ENCODE measurements at regions not wholly inside any gene's neighbourhood (a gene's known extent, or its start where the extent isn't known, plus 50 kb on each side); places are given as distances from the start of the nearest gene placed in this dataset.
A peak's percentile ranks its signal among the peaks of the same experiment; 100 is the strongest.
"Not testable (repeated sequence)": the region's sequence is repeated elsewhere in the genome, so short reads cannot be mapped to it uniquely, and the experiment has no call there.

DNA sequence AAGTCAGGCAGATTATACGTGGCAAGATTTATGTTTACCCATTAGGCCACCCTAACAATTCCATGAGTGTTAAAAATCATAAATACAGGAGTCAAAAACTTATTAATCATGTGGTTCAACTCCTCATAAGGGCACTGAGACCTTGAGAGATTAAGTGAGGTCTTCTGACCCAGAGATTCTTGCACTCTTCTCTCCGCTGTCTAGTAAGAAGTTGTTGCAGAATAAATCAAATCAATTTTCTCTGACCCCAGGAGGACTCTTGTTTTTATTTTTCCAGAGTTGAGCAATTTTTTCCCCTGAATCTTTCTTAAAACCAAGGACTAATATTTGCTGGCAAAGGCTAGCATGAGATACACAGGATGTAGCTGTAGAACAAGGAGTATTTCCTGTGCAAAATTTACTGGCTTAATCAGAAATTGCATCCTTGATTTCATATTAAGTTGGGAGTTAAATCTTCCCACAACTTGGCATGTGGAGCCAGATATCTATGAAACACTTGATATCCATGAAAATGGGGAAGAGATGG lies 90.9 kb upstream of the PTHLH start:
- no peak for DNase-seq

GRCh38 chr12:28065374-28065773 lies 92.8 kb upstream of the PTHLH start:
- DNase-seq = peak; percentile 70

DNA sequence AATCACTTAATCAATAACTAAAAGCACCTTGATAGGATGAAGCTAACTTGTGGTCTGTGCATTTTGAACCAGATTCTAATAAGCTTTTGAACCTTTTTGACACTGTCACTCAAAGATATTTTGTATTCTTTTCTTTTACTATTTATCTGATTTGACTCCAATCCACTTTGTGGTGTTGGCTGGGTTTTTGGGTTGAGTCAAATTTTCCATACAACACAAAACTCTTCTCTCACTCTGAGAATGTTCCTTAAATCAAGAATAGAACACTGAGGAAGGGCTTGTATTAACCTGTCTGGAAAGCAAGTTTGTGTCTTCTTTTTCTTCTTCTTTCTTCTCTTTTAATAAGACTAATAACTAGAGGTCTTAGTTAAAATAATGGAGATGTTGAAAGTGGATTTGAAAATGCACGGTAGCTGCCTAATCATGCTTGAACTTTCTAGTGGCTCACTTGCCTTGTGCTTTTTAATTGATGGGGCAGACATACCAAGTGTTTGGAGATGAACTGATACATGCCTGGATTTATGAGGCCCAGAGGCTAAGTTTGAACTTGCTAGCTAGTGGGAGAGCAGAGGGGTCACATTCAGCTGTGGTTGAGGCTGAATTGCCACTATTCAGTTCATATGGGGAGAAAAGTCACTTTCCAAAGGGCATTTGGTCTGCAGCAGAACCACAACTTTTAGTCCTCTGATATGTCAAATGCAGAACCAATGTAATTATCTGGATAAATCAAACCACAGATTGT lies 93.5 kb upstream of the PTHLH start:
- peak; percentile 60 for DNase-seq

GRCh38 chr12:28066879-28067278 lies 94.3 kb upstream of the PTHLH start:
- DNase-seq = no peak

DNA sequence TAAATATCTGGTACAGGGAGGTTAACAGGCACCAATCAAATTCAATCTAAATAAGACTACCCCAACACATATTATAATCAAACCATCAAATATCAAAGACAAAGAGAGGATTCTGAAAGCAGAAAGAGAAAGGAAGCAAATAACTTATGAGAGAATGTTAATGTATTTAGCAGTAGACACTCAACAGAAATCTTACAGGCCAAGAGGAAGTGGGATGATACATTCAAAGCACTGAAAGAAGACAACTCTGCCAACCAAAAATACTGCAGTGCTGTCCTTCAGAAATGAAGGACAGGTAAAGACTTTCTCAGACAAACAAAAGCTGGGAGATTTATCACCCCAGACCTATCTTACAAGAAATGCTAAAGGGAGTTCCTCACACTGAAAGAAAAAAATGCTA lies 95.9 kb upstream of the PTHLH start:
- DNase-seq = no peak

- peak; percentile 50 for DNase-seq
Observed at GRCh38 chr12:28079539-28079938, 107.0 kb upstream of the PTHLH start.

- no peak for DNase-seq
Observed at GRCh38 chr12:28082096-28082495, 108.2 kb upstream of the CCDC91 start.

DNA sequence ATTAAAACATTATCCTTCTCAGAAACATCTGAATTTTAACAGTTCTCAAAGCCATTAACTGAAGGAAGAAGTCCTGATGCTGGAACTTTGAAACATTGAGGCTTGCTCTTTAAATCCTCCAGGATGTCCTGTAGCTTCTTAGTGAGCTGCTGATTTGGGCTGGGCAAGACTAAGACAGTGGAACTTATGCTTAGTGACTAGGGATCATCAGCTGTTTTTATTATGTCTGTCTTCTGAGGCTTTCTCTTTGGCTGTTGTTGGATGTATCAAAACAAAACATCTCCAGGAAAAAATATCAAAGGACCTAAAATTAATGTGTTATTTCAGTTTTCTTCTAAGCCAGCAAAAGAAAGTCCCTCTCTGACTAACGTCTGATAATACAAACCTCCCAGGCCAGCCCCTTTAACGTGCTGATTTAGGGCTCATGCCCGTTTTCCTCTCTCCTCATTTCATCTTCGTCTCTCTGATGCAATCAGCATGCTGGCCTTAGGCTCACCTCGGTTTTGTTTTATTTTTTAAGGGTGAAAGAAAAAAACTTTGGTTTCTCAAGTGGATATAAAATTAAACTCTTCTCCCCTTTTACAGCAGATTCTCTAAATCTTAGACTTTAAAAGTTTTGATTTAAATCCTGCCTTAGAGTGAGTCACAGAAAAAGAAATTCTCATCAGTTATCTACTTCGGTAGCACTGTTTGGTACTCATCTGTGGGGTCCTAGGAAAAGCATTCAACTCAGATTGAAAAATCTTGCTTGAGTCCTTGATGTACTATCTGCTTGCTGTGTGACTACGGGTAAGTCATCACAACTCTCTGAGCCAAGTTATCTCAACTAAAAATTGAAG lies 106.2 kb upstream of the CCDC91 start:
- no peak for DNase-seq

- DNase-seq = peak; percentile 38
Observed at GRCh38 chr12:28086521-28087155, 103.6 kb upstream of the CCDC91 start.

DNA sequence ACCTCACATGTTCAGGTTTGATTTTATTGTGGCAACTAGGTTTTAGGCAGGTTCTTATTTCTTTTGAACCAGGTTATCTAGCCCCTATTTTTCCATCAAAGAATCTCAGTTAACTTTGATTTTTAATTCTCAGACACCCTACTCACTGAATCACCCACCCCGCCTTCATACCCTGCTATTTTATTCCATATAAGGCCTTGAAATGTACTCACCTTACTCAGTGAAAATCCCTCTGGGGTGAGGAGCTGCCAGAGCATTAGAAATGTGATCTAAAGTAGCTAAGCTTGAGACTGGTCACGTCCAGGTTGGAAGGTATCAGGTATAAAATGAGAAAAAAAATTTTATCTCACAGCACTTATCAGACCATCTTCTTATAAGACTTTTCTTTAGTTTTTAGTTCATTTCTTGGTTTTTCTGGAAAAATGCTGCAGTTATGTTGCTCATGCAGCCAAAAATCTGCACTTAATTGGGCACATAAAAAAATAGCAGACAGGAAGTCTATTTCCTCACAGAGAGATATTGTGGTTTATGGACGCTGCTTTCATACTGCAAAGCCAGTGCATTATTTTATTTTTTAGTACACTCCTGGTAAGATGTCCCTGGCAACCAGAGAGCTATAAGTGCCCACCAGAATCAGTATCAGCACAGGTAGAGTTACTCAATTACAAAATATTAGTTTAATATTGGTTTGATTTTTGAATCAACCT lies 101.5 kb upstream of the CCDC91 start:
- no peak for DNase-seq

- no peak for DNase-seq
Observed at GRCh38 chr12:28089338-28089737, 100.9 kb upstream of the CCDC91 start.

- no peak for DNase-seq
Observed at GRCh38 chr12:28090835-28091234, 99.4 kb upstream of the CCDC91 start.

DNA sequence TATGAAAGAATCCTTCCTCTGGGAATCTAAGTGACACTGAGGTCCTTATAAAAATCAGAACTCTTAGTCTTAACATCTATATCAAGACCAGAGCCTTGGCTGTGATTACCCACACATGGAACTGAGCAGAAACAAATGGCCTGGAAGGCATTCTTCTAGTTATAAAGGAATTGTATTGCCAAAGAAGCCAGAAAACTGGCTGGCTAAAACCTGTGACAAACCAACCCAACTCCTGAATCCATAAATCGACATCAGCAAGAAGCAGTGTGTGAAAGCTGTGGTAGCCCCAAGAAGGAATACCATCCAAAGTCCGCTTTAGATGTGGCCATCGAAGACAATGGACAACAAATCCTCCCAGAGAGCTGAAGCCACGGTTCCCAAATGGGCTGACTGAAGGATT lies 97.9 kb upstream of the CCDC91 start:
- no peak for DNase-seq

DNA sequence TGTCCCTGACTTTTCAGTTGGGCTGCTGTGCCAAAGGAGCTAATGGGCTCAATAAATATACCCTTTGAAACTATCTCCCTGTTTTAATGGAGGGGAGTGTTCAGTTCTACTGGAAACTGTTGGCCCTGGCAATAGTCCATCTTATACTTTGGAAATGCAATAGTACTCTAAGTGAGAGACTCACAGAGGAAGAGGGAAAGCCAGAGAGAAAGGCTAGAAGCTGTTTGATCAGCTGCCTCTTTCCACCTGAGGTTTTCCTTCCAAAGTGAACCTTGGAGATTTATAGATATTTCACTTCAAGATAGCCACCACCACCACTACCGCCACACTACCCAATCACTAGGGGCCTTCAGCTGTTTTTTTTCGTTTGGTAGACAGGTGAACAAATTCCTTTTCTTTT lies 93.6 kb upstream of the CCDC91 start:
- DNase-seq = no peak

DNA sequence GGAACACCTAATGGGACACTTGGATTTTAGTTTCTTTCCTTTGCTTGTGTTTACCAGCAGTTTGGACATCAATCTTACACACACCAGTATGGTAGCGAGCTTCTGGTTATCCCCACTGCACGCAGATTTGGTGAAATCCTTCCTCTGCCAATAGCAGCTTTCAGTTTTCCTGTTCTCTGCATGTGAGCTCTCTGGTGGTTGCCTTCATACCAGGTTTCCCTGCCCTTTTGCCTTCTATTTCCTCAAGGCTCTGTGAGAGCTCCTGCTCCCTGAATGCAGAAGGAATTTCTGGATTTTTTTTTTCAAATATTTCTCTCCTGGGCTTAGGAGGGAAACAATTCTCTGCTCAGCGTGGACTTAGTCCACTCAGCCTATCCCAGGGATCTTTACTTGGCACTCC lies 93.0 kb upstream of the CCDC91 start:
- no peak for DNase-seq

DNA sequence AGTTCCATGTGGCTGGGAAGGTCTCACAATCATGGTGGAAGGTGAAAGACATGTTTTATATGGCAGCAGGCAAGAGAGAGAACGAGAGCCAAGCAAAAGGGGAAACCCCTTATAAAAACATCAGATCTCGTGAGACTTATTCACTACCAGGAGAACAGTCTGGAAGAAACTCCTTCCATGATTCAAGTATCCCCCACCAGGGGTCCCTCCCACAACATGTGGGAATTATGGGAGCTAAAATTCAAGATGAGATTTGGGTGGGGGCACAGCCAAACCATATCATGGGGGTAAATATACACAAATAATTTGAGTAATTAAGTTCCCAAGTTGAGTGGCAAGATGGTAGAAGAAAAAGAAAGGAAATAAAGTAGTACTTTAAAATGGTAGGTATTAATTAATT lies 91.0 kb upstream of the CCDC91 start:
- not testable (repeated sequence) for DNase-seq

DNA sequence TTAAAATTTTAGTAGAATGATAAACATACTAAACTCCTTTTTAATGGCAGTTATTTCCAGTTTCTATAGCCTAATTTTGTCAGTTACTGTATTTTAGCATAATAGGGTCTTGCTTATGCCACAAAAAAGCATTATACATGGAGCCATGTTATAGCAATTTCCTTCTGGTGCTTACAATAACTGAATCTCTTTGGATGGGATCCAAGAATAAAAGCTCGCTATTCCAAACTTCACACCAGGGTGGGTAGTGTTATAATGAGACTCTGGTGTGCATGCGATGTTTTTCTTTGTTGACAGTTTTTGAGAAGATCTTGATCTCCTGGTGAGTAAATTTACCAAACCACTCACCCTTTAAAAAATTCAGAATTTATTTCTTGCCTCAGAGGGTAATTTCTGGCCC lies 90.4 kb upstream of the CCDC91 start:
- DNase-seq = no peak

DNA sequence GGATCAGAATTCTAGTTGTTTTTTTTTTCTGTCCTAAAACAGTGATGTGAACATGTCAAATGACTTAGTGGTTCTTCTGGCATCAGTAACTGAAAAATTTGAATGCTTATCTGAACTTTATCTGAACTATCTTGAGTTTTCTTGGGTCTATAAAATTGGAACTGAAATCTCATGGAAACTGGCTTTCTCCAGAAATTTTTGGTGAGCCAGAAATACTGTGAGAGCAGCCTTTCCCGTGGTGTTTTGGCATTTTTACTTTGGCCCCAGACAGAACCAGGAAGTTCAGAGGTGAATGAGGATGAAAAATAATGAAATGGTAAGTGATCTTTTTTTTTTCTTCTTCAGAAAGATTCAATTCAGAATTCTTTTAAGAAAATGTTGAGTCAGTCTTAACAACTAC lies 89.5 kb upstream of the CCDC91 start:
- no peak for DNase-seq

GRCh38 chr12:28104316-28104715 lies 85.9 kb upstream of the CCDC91 start:
- DNase-seq = no peak

DNA sequence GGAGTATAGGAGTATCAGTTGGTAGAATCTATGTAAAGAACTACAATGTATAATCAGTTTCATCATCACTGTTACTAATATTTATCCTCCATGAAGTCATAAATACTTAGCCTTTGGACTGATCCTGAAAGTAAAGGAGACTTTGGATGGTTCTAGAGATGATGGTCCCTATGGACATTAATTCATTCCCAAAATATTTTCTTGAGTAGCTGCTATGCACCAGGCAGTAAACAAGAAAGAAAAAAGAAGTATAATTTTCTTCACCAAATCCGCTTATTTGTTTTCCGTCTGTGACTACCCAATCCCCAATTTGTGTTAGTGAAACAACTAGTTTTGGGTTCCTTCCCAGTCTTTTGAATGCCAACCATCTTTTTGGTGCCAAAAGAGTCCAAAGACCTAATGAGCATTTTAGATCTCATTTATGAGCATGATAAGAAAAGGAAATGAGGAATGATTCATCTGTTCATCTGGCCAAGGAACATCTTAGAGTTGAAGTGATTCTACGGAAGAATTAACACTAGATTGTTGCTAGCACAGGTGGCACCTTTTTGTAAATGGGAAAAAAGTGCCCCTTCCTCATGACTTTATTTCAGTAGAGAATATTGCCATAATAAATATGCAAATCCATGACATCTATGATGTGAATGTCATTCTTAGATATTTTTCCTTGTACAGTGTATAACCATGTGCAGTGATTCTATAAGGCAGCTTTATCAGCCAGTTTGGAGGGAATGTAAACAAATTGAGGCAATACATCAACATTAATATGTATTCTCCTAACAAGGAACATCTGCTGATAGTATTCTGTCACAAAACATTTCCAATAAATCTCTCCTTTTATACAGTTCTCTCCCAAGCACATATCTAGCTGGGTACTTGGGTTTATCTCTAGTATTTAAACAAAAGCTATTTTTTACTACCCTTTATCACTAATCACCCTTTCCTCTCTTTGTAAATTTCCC lies 85.1 kb upstream of the CCDC91 start:
- no peak for DNase-seq

GRCh38 chr12:28107679-28108078 lies 82.6 kb upstream of the CCDC91 start:
- DNase-seq = no peak

DNA sequence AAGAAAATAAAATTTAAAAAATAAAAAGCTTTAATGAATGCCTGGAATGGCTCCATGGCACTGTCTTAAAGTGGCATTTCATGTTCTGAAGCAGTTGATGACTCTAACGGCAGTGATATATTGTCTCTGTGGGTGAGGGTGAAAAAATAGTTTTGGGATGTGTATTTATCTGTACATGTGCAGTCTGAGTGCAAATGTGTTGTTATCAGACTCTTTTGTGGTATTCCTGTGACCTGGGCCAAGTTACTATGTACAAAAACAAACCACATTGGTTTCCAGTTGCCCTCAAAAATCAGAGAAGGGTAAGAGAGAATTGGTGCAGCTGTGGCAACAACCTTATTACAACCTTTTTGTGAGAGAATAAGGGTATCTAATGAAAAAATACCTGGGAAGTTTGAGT lies 81.7 kb upstream of the CCDC91 start:
- no peak for DNase-seq
